ENCODE measurements at regions not wholly inside any gene's neighbourhood (a gene's known extent, or its start where the extent isn't known, plus 50 kb on each side); places are given as distances from the start of the nearest gene placed in this dataset.

- TF ChIP-seq CTCF (IDR thresholded peaks at IDR 0.05; ENCODE audit: borderline replicate concordance, extremely low read depth, low read length, poor library complexity, severe bottlenecking): no peak
- no peak for TF ChIP-seq EZH2 (IDR thresholded peaks at IDR 0.05; ENCODE audit: borderline replicate concordance, low read depth, low read length, severe bottlenecking)
Measured at GRCh38 chr18:30450927-30451326, 591.6 kb downstream of the DSC3 start.
